Ovary (tissue), 7 donors: ENCODE measurements at regions not wholly inside any gene's neighbourhood (a gene's known extent, or its start where the extent isn't known, plus 50 kb on each side); places are given as distances from the start of the nearest gene placed in this dataset.

ENCODE experiments used
- DNase-seq, 5 donors: peaks; one replicate each; pipeline ENCODE4 v3.0.0-alpha.2; 2019 to 2020
- H3K27ac ChIP-seq, 2 donors: fragments of 200-600 bp; one replicate each; pipeline versions ENCODE4 v1.5.1 to v1.8.0; 2019 to 2022
- H3K27me3 ChIP-seq: fragments of 200-600 bp; one replicate; pipeline ENCODE4 v1.8.0; 2022
- H3K36me3 ChIP-seq: fragments of 200-600 bp; sonication (generic); one replicate; pipeline ENCODE4 v1.5.1; 2019
- H3K4me1 ChIP-seq: one replicate; pipeline ENCODE4 v1.8.1; 2013; ENCODE audit warnings: mild to moderate bottlenecking, moderate library complexity; ENCODE audit not compliant: insufficient read depth
- H3K4me3 ChIP-seq: fragments of 200-600 bp; sonication (generic); one replicate; pipeline ENCODE4 v1.5.1; 2017
- H3K9me3 ChIP-seq, 2 donors: fragments of 200-600 bp in 1 of 2; sonication (generic) in 1 of 2; one replicate each; pipeline versions ENCODE4 v1.5.1 to v1.8.1; 2013 to 2019; ENCODE audit warnings: mild to moderate bottlenecking in 1 of 2, moderate library complexity in 1 of 2
- CTCF ChIP-seq, 3 donors: fragments of 450-650 bp in 2 of 3; fragments of 200-600 bp in 1 of 3; IDR thresholded peaks; one replicate each; pipeline versions ENCODE4 v1.5.1 to v1.8.0; 2016 to 2022; ENCODE audit warnings: antibody characterized with exemption in 3 of 3, mild to moderate bottlenecking in 1 of 3
- EP300 ChIP-seq: sonication (generic); formaldehyde crosslinking; IDR thresholded peaks from one replicate; pipeline ENCODE4 v1.6.1; 2017; ENCODE audit warnings: antibody characterized with exemption
- POLR2A ChIP-seq: fragments of 450-650 bp; IDR thresholded peaks from one replicate; pipeline ENCODE4 v1.6.1; 2017; ENCODE audit warnings: antibody characterized with exemption, mild to moderate bottlenecking, moderate library complexity
- WGBS, 3 donors: extraction: QIAGEN DNeasy Blood & Tissue Kit in 1 of 3; methylation state at CpG; one replicate each; pipeline versions ENCODE4 v1.1.5 to v1.1.7; 2013 to 2017; 5-methylcytosine and 5-hydroxymethylcytosine counted together
- intact Hi-C, 4 donors: fragments of 100-400 bp; cut with DNase I; formaldehyde crosslinking; loops; one replicate each; pipeline versions ENCODE4 v1.11.0 to v1.15.1; 2022 to 2023
- donor health status: DM: no; HTN: no; CAD: no; lungs with moderate emphysema.
- donor health status: DM: no; HTN: no; CAD: no.
- donor health status: Bipolar disorder and iron deficiency.
- donor health status: DM: no; HTN: no; CAD: no.
- donor health status: DM: yes; HTN: yes; CAD: no.

GRCh38 chr2:55986700-55987440 is 63.3 kb upstream of the EFEMP1 start:
- H3K4me3 ChIP-seq = no peak overlapping the region
- no peak for TF ChIP-seq POLR2A
- TF ChIP-seq CTCF (IDR thresholded peaks at IDR 0.05) = no peak
- no peak for TF ChIP-seq EP300
- H3K4me1 ChIP-seq = no peaks in the 10 kb centered on the region
- intact Hi-C loops = no loop called here
- no peak overlapping the region for H3K27ac ChIP-seq
- H3K27me3 ChIP-seq = no peaks in the 10 kb centered on the region
- no peak for DNase-seq
- H3K9me3 ChIP-seq = no peaks in the 10 kb centered on the region
- H3K36me3 ChIP-seq = no peaks in the 10 kb centered on the region

DNA sequence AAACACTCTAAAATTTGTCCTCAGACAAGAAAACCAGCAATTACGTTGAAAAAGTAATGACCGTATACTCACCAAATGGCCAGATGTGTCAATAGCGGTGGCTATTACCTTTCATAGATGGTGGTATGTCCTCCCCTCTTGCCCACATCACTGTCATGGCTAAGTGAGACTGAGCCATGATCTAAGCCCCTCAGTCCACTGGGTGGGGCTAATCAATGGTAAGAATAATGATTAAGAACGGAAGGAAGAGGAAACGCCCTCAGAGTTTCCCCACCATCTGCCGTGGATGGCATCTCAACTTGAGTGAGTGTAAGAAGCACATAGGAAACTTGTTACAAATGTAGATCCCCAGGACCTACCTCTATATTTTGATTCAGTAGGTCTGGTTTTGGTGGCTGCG is 65.8 kb upstream of the EFEMP1 start:
- Histone ChIP-seq H3K4me1 (no peaks in the 10 kb centered on the region), H3K4me3 (no peak overlapping the region), H3K9me3 (no peaks in the 10 kb centered on the region), H3K27ac (no peak overlapping the region), H3K36me3 (no peaks in the 10 kb centered on the region), H3K27me3 (no peaks in the 10 kb centered on the region)
- WGBS, 3 donors = 95 to 96% (median 95%) methylated on average over 7 of the region's 7 CpGs
- no peak for TF ChIP-seq EP300
- intact Hi-C loops = no loop called here
- no peak for DNase-seq

DNA sequence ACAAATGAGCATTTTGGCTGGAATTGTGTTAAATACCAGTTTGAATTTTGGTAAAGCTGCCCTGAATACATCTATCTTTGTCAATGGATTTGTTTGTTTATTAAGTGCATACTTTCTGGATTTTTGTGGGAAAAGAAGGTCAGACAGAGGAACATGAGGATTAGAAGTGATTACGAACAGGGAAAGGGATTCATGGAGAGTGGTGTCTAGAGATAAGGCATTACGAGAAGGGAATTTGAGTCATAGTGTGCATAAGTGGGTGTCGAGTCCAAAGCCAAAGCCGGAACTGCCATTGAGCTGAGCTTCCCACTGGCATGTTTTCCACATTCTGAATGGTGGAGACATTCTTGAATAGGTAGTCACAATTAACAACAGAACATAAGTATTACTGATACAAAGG is 68.9 kb upstream of the EFEMP1 start:
- no peaks in the 10 kb centered on the region for H3K27me3 ChIP-seq
- H3K27ac ChIP-seq = no peak overlapping the region
- 9 to 14% (median 9%) methylated on average over 4 of the region's 4 CpGs for WGBS, 3 donors
- H3K4me1 ChIP-seq = no peaks in the 10 kb centered on the region
- intact Hi-C loops = no loop called here
- TF ChIP-seq CTCF (IDR thresholded peaks at IDR 0.05) = no peak
- no peak for TF ChIP-seq EP300
- TF ChIP-seq POLR2A = no peak
- H3K9me3 ChIP-seq = no peaks in the 10 kb centered on the region
- peak in 1 of 5 donors; percentile 24 for DNase-seq
- no peaks in the 10 kb centered on the region for H3K36me3 ChIP-seq
- H3K4me3 ChIP-seq = no peak overlapping the region

- intact Hi-C loops = no loop called here
- Histone ChIP-seq H3K27ac (no peak overlapping the region), H3K27me3 (no peaks in the 10 kb centered on the region), H3K9me3 (no peaks in the 10 kb centered on the region), H3K4me3 (no peak overlapping the region), H3K4me1 (no peaks in the 10 kb centered on the region), H3K36me3 (no peaks in the 10 kb centered on the region)
- no peak for DNase-seq
- TF ChIP-seq EP300 (no peak), POLR2A (no peak), CTCF (IDR thresholded peaks at IDR 0.05) (no peak)
- 91 to 96% (median 93%) methylated on average over 4 of the region's 4 CpGs for WGBS, 3 donors
Measured at GRCh38 chr2:55993685-55994084, 70.1 kb upstream of the EFEMP1 start.

GRCh38 chr2:55995211-55995610 is 71.6 kb upstream of the EFEMP1 start:
- no peak for DNase-seq
- TF ChIP-seq CTCF (IDR thresholded peaks at IDR 0.05) (no peak), POLR2A (no peak), EP300 (no peak)
- Histone ChIP-seq H3K9me3 (no peaks in the 10 kb centered on the region), H3K36me3 (no peaks in the 10 kb centered on the region), H3K4me3 (no peak overlapping the region), H3K27me3 (no peaks in the 10 kb centered on the region), H3K4me1 (no peaks in the 10 kb centered on the region), H3K27ac (no peak overlapping the region)
- intact Hi-C loops = no loop called here
- 45 to 56% (median 50%) methylated on average over 1 of the region's 1 CpG for WGBS, 3 donors
